ENCODE measurements at regions not wholly inside any gene's neighbourhood (a gene's known extent, or its start where the extent isn't known, plus 50 kb on each side); places are given as distances from the start of the nearest gene placed in this dataset.
A peak's percentile ranks its signal among the peaks of the same experiment; 100 is the strongest.

DNA sequence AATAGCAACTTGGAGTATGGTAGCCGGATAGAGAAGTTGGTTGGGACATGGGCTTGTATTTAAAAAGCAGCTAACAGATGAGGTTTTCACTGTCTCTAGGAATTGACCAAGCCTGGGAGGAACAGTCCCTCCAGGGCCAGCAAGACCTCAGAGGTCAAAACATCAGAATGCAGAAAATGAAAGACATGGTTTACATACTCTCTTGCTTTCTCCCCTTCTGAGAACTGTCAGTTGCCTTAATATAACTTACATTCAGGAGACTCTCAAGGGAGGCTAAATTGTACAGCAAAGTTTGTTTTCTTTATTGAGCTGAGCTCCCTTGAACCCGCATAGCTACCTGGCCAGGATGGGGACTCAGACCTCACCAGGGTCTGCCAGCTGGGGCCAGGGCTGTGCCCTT lies 179.3 kb downstream of the GAS1 start:
- intact Hi-C loops (cut with DNase I) = no loop called here

DNA sequence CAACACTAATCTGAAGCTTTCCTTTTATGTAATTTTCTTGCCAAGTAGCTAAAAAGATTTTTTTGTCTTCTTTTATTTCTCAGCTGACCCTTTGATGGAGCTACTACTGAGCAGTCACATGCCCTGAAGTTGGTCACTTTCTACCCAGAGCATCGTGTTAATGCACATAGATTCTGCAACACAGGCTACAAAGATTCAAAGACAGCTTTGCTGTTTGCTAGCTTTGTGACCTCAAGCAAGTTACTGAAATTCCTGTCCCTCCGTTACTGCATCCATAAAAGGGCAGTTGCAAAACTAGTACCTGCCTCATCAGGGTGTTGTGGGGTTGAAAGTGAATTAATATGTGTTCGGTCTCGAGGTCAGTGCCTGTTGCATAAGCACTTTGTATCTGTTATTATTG lies 179.9 kb downstream of the GAS1 start:
- Histone ChIP-seq H3K4me3 (no peak overlapping the region), H3K36me3 (no peaks in the 10 kb centered on the region), H3K9me3 (no peaks in the 10 kb centered on the region), H3K27ac (no peak overlapping the region), H3K27me3 (no peaks in the 10 kb centered on the region), H3K4me1 (no peaks in the 10 kb centered on the region)
- intact Hi-C loops (cut with DNase I) = no loop called here
- ATAC-seq (no peak), DNase-seq (no peak)
- TF ChIP-seq, protein P1, sequence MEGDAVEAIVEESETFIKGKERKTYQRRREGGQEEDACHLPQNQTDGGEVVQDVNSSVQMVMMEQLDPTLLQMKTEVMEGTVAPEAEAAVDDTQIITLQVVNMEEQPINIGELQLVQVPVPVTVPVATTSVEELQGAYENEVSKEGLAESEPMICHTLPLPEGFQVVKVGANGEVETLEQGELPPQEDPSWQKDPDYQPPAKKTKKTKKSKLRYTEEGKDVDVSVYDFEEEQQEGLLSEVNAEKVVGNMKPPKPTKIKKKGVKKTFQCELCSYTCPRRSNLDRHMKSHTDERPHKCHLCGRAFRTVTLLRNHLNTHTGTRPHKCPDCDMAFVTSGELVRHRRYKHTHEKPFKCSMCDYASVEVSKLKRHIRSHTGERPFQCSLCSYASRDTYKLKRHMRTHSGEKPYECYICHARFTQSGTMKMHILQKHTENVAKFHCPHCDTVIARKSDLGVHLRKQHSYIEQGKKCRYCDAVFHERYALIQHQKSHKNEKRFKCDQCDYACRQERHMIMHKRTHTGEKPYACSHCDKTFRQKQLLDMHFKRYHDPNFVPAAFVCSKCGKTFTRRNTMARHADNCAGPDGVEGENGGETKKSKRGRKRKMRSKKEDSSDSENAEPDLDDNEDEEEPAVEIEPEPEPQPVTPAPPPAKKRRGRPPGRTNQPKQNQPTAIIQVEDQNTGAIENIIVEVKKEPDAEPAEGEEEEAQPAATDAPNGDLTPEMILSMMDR (IDR thresholded peaks at IDR 0.05) = no peak

More for the DNA sequence above, 179.3 kb downstream of the GAS1 start:
- Histone ChIP-seq H3K9me3 (no peaks in the 10 kb centered on the region), H3K4me3 (no peak overlapping the region), H3K27me3 (no peaks in the 10 kb centered on the region), H3K4me1 (no peaks in the 10 kb centered on the region), H3K36me3 (no peaks in the 10 kb centered on the region), H3K27ac (no peak overlapping the region)
- no peak for ATAC-seq
- TF ChIP-seq, protein P1 (IDR thresholded peaks at IDR 0.05) = no peak
- DNase-seq = no peak

DNA sequence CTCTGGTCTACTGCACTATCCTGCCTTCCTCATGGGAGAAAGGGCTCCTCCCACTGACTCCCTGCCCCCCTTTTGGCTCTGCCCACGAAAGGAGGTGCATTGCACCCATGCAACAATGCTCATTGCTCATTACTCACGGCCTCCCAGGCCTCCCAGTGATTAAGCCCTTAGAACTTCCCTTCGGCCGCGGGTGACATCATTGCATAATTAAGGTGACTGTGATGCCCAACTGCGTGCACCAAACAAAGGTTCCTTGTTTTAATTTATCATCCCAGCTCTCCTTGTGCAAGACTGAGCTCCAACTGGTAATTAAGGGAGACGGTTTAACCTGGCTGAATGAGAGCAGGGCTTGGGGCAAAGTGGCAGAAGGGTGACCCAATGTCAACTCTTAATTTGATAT lies 180.4 kb downstream of the GAS1 start:
- no peak for DNase-seq

DNA sequence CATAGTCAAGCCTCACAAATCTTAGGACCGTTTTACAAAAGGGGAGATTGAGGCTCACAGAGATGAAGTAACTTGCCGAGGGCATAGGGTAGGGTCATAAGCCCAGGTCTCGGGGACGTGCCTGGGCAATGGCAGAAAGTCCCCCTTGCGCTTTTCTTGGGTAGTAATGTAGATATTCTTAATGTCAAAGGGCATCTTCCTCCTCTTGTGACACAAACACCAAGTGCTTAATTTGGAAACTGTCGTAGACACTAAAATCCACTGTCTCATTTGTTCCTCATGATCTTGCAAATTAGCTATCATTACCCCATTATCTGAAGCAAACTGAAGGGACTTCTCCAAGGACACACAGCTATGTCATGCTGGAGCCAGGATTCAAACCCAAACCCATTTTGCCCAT lies 180.8 kb downstream of the GAS1 start:
- DNase-seq (no peak), ATAC-seq (peak; percentile 11)
- H3K4me1 ChIP-seq = no peaks in the 10 kb centered on the region
- no peaks in the 10 kb centered on the region for H3K9me3 ChIP-seq
- no peak overlapping the region for H3K27ac ChIP-seq
- TF ChIP-seq, protein P1 (IDR thresholded peaks at IDR 0.05) = no peak
- intact Hi-C loops (cut with DNase I) = no loop called here
- no peak overlapping the region for H3K4me3 ChIP-seq
- H3K27me3 ChIP-seq = no peaks in the 10 kb centered on the region
- no peaks in the 10 kb centered on the region for H3K36me3 ChIP-seq

More for the DNA sequence above, 180.4 kb downstream of the GAS1 start:
- Histone ChIP-seq H3K27me3 (no peaks in the 10 kb centered on the region), H3K27ac (no peak overlapping the region), H3K4me1 (no peaks in the 10 kb centered on the region), H3K4me3 (no peak overlapping the region), H3K36me3 (no peaks in the 10 kb centered on the region), H3K9me3 (no peaks in the 10 kb centered on the region)
- intact Hi-C loops (cut with DNase I) = no loop called here
- peak; percentile 79 for ATAC-seq
- TF ChIP-seq, protein P1 (IDR thresholded peaks at IDR 0.05) = no peak

DNA sequence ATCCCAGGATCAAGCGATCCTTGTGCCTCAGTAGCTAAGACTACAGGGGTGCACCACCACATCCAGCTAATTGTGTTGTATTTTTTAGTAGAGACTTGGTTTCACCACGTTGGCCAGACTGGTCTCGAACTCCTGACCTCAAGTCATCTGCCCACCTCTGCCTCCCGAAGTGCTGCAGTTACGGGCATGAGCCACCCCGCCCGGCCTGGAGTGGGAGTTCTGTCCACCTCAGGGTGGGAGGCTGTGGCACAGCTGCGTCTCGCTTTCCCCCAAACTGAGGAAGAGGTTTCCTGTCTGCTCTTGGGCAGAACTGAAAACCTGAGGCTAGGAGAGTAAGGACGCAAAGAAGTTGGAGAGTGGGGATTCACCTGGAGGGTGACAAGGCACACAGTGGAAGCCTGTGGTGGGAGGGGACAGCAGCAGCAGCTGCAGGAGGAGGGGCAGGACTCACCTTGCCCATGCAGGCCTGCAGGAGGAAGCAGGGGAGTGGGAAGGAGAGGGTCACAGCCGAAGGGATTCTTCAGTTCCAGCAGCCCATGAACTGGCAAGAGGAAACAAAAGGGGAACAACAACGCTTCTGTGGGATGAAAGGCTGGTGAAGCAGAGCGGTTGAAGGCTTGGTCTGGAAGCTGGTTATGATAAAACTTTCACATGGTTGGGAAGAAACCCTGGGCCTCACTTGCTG lies 181.4 kb downstream of the GAS1 start:
- H3K4me1 ChIP-seq = no peaks in the 10 kb centered on the region
- no peak for DNase-seq
- TF ChIP-seq, protein P1 (IDR thresholded peaks at IDR 0.05) = no peak
- no peaks in the 10 kb centered on the region for H3K27me3 ChIP-seq
- intact Hi-C loops (cut with DNase I) = no loop called here
- peak; percentile 12 for ATAC-seq
- no peaks in the 10 kb centered on the region for H3K36me3 ChIP-seq
- no peaks in the 10 kb centered on the region for H3K9me3 ChIP-seq
- no peak overlapping the region for H3K27ac ChIP-seq
- H3K4me3 ChIP-seq = no peak overlapping the region

Measured in upper lobe of right lung (tissue), 1 donor.